B cell (primary cell): ENCODE measurements at regions not wholly inside any gene's neighbourhood (a gene's known extent, or its start where the extent isn't known, plus 50 kb on each side); places are given as distances from the start of the nearest gene placed in this dataset.

Source experiments
- CTCF ChIP-seq: fragments of 200-600 bp; IDR thresholded peaks from one replicate; pipeline ENCODE4 v1.8.0; 2022; ENCODE audit warnings: antibody characterized with exemption, mild to moderate bottlenecking
- EZH2 ChIP-seq: IDR thresholded peaks from 2 replicates; pipeline ENCODE4 v1.6.1; 2012; ENCODE audit warnings: borderline replicate concordance, low read depth, mild to moderate bottlenecking, moderate library complexity, low read length; ENCODE audit not compliant: insufficient read depth, poor library complexity, severe bottlenecking

- no peak for TF ChIP-seq EZH2
- TF ChIP-seq CTCF: no peak
Measured at GRCh38 chrY:13869611-13870010, 116.7 kb downstream of the VCY start.
